ENCODE measurements at regions not wholly inside any gene's neighbourhood (a gene's known extent, or its start where the extent isn't known, plus 50 kb on each side); places are given as distances from the start of the nearest gene placed in this dataset.
A peak's percentile ranks its signal among the peaks of the same experiment; 100 is the strongest.

GRCh38 chr10:44857363-44858016 lies 53.6 kb upstream of the TMEM72 start:
- peaks cover 5% of the 10 kb centered on the region for H3K27me3 Mint-ChIP-seq
- peak; percentile 78 for DNase-seq
- peak; percentile 93 for ATAC-seq
- H3K9me3 Mint-ChIP-seq (ENCODE audit: low read depth) = no peaks in the 10 kb centered on the region
- ChIA-PET POLR2A (no interaction called here), CTCF (interaction anchor here (0.6 to 3.7 kb wide), 6 partner anchors 17 to 1250 kb away, joined by 3 to 13 read pairs (median 4); no protein-coding TSS in a partner anchor)
- no peaks in the 10 kb centered on the region for H3K4me1 Mint-ChIP-seq
- no peak overlapping the region for H3K4me3 Mint-ChIP-seq
- H3K27ac Mint-ChIP-seq = no peak overlapping the region
- H3K36me3 Mint-ChIP-seq (ENCODE audit: low read depth) = no peaks in the 10 kb centered on the region
- intact Hi-C loops (cut with DNase I, micrococcal nuclease) = loop anchor here in 1 of 2 experiments (2.0 kb wide), 1 partner anchor 1185 kb away; no protein-coding TSS in a partner anchor

DNA sequence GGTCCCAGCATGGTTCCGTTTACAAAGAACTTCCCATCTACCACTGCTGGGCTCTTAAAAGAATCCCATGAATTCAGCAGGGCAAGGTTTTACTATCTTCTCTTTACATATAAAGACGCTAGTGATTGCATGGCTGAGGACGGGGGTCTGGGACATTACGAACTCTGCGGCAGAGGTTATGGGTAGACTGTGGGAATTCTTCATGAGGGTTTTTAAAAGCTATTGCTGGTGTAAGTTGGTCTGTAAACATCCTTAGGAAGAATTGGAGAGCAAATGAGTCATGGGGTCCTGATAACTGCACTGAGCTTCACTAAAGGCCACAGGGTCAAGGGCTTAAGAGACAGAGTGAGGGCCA lies 53.1 kb upstream of the TMEM72 start:
- Mint-ChIP-seq H3K27me3 (peaks cover 6% of the 10 kb centered on the region), H3K4me3 (no peak overlapping the region), H3K4me1 (no peaks in the 10 kb centered on the region), H3K9me3 (ENCODE audit: low read depth) (no peaks in the 10 kb centered on the region), H3K36me3 (ENCODE audit: low read depth) (no peaks in the 10 kb centered on the region), H3K27ac (no peak overlapping the region)
- ChIA-PET POLR2A (no interaction called here), CTCF (interaction anchor here (0.6 to 3.7 kb wide), 8 partner anchors 10 to 1250 kb away, joined by 3 to 13 read pairs (median 4); partner anchors contain the start of gene CXCL12)
- no peak for ATAC-seq
- DNase-seq = no peak
- intact Hi-C loops (cut with DNase I, micrococcal nuclease) = no loop called here

- Mint-ChIP-seq H3K27ac (no peak overlapping the region), H3K27me3 (peaks cover 13% of the 10 kb centered on the region), H3K9me3 (ENCODE audit: low read depth) (no peaks in the 10 kb centered on the region), H3K4me3 (no peak overlapping the region), H3K4me1 (peaks cover 5% of the 10 kb centered on the region), H3K36me3 (ENCODE audit: low read depth) (no peaks in the 10 kb centered on the region)
- CTCF ChIA-PET = interaction anchor here (0.7 to 3.7 kb wide), 5 partner anchors 9 to 1669 kb away, joined by 3 to 13 read pairs (median 5); partner anchors contain the start of gene CXCL12
- ATAC-seq (no peak), DNase-seq (no peak)
- POLR2A ChIA-PET = no interaction called here
- intact Hi-C loops (cut with DNase I, micrococcal nuclease) = no loop called here
Measured at GRCh38 chr10:44858988-44859387, 52.1 kb upstream of the TMEM72 start.

DNA sequence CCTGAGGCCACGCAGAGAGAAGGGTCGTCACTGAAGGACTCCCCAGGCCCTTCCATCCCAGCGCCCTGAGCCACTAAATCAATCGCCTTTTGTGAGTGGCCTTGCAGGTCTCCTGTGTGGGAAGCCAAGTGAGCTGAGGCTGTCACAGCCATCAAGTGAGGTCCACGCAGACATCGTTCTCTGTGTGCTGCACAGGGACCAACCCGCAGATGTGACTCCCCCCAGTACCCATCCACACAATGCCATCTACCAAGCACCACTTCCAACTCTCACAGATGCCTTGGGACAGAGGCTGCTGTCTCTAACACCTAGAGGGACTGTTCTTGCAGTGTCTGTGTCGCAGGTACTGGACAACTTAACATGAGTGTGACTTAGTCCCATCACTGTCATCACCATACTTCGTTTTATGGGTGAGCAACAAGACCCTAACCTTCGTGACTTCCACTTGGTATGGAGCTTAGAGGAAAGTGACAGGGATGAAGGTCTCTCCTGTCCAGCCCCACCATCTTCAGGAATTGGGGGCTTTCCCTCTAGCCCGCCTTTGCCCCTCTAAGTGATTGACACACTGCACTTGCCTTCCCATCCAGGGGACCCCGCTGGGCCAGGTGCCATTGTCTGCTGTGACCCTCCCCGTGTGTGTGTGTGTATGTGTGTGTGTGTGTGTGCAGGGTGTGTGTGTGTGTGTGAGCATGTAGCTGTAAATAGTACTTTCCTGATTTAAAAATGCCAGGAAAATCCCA lies 51.4 kb upstream of the TMEM72 start:
- H3K27ac Mint-ChIP-seq = no peak overlapping the region
- CTCF ChIA-PET = interaction anchor here (3.7 kb wide), 1 partner anchor 19 kb away, joined by 13 read pairs; no protein-coding TSS in a partner anchor
- peaks cover 20% of the 10 kb centered on the region for H3K27me3 Mint-ChIP-seq
- H3K4me3 Mint-ChIP-seq = no peak overlapping the region
- ATAC-seq (no peak), DNase-seq (no peak)
- H3K36me3 Mint-ChIP-seq (ENCODE audit: low read depth) = no peaks in the 10 kb centered on the region
- intact Hi-C loops (cut with DNase I, micrococcal nuclease) = loop anchor here in 1 of 2 experiments (5.0 kb wide), 2 partner anchors 472 to 1167 kb away; partner anchors contain the start of gene CXCL12
- POLR2A ChIA-PET = no interaction called here
- H3K4me1 Mint-ChIP-seq = peaks cover 12% of the 10 kb centered on the region
- no peaks in the 10 kb centered on the region for H3K9me3 Mint-ChIP-seq (ENCODE audit: low read depth)

DNA sequence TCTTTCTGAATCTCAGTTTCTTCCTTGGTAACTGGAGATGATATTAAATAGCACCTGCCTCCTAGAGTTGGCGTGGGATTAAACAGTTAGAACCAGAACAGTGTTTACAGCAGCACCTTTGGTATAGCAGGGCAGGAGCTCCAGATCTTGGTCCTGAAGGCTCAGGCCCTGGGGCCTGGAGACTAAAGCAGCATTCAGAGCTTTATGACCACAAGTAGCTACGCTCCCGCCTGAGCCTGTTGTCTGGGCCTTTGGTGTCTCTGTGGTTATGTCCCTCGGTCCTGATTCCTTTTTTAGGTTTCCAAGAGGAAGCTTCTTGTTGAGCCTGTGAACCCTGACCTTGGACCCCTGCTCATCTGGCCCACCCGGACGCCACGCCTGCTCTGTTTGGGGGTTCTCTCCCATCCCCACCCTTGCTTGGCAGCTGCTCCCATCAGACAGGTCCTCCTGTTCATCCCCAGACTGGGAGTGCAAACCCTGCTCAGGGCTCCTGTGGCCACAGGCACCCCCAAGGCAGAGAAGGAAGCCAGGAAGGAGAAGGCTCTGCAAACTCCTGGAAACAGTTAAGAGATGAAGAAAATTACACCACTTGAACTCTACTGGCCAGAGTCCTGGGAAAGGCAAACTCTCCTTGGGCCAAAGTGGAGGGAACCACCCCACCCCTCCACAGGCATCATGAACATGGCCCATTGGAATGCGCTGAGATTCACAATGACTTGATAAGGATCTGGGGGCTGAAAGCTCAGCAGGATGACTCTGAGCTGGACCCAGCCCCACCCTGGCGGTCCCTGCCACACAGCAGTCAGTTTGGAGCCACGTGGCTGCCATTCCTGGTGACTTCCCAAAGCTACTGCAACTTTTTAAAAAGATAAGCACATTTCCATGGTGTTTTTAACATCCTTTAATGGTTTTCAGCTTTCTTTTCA lies 50.1 kb upstream of the TMEM72 start:
- H3K4me3 Mint-ChIP-seq = no peak overlapping the region
- H3K36me3 Mint-ChIP-seq (ENCODE audit: low read depth) = no peaks in the 10 kb centered on the region
- no peak overlapping the region for H3K27ac Mint-ChIP-seq
- ChIA-PET CTCF (interaction anchor here (0.5 to 2.0 kb wide), 7 partner anchors 7 to 1187 kb away, joined by 3 to 7 read pairs (median 3); partner anchors contain the start of gene RASSF4), POLR2A (no interaction called here)
- no peak for ATAC-seq
- H3K9me3 Mint-ChIP-seq (ENCODE audit: low read depth) = no peaks in the 10 kb centered on the region
- H3K4me1 Mint-ChIP-seq = peaks cover 17% of the 10 kb centered on the region
- peaks cover 31% of the 10 kb centered on the region for H3K27me3 Mint-ChIP-seq
- intact Hi-C loops (cut with DNase I, micrococcal nuclease) = loop anchor here in 1 of 2 experiments (5.0 kb wide), 2 partner anchors 474 to 1169 kb away; partner anchors contain the start of gene CXCL12
- DNase-seq = no peak
